B cell (primary cell): ENCODE measurements at regions not wholly inside any gene's neighbourhood (a gene's known extent, or its start where the extent isn't known, plus 50 kb on each side); places are given as distances from the start of the nearest gene placed in this dataset.

Source experiments
- ATAC-seq: fragments of 200-7000 bp; cut with Tn5 transposase; one replicate; pipeline ENCODE4 v1.10.0; 2021; ENCODE audit warnings: low read depth, mild to moderate bottlenecking, moderate number of reproducible peaks, moderate library complexity
- CTCF ChIA-PET: fragments of 350-600 bp; sonication (Branson Sonifier 250); formaldehyde crosslinking; loops from one replicate; lab custom pipeline; 2021; ENCODE audit warnings: antibody characterized with exemption, inconsistent platforms; lab: Charles Lee
- POLR2A ChIA-PET: fragments of 350-600 bp; sonication (Branson Sonifier 250); formaldehyde crosslinking; loops from one replicate; lab custom pipeline; 2021; ENCODE audit warnings: antibody characterized with exemption; lab: Charles Lee
- DNase-seq: peaks from one replicate; pipeline ENCODE4 v3.0.0; 2013
- H2AFZ ChIP-seq: 2 replicates; pipeline ENCODE4 v1.6.1; 2012; ENCODE audit warnings: mild to moderate bottlenecking, low read depth, low read length; ENCODE audit not compliant: insufficient read depth, poor library complexity, severe bottlenecking
- H3K27ac ChIP-seq, 2 donors: 1 replicate in 1 of 2; 2 replicates in 1 of 2; pipeline ENCODE4 v1.5.1; 2012 to 2013; ENCODE audit warnings: low read length in 2 of 2, mild to moderate bottlenecking in 2 of 2, moderate library complexity in 1 of 2
- H3K27me3 ChIP-seq, 4 experiments: fragments of 200-600 bp in 1 of 4; sonication (generic) in 1 of 4; replicated peaks in 1 of 4; 1 replicate in 2 of 4; 2 replicates in 2 of 4; pipeline versions ENCODE4 v1.6.1 to v1.7.0; 2013 to 2016; ENCODE audit warnings: low read length in 3 of 4, mild to moderate bottlenecking in 2 of 4, mixed read lengths in 1 of 4, moderate library complexity in 1 of 4; ENCODE audit not compliant: insufficient read depth in 4 of 4, control insufficient read depth in 3 of 4; ENCODE audit errors: control extremely low read depth in 1 of 4
- H3K36me3 ChIP-seq, 2 experiments: replicated peaks in 1 of 2; 1 replicate in 1 of 2; 2 replicates in 1 of 2; pipeline versions ENCODE4 v1.6.1 to v1.7.1; 2013; ENCODE audit warnings: low read length in 1 of 2; ENCODE audit not compliant: insufficient read depth in 2 of 2, control insufficient read depth in 1 of 2; ENCODE audit errors: control extremely low read depth in 1 of 2, extremely low read depth in 1 of 2
- H3K4me1 ChIP-seq, 2 donors: fragments of 200-600 bp in 1 of 2; sonication (generic) in 1 of 2; 1 replicate in 1 of 2; 2 replicates in 1 of 2; pipeline versions ENCODE4 v1.5.1 to v1.6.1; 2013 to 2017; ENCODE audit warnings: low read length in 2 of 2; ENCODE audit not compliant: control insufficient read depth in 2 of 2, insufficient read depth in 2 of 2
- H3K4me2 ChIP-seq: replicated peaks from 2 replicates; pipeline ENCODE3; 2012; ENCODE audit warnings: mild to moderate bottlenecking, low read depth, low read length; ENCODE audit not compliant: poor library complexity, severe bottlenecking
- H3K4me3 ChIP-seq, 5 experiments: fragments of 200-600 bp in 1 of 5; sonication (generic) in 1 of 5; 1 replicate in 3 of 5; 2 replicates in 2 of 5; pipeline versions ENCODE4 v1.5.1 to v1.7.0; 2011 to 2016; ENCODE audit warnings: low read length in 4 of 5, mild to moderate bottlenecking in 4 of 5, low read depth in 2 of 5, control low read depth in 1 of 5, moderate library complexity in 1 of 5; ENCODE audit not compliant: insufficient read depth in 1 of 5; ENCODE audit errors: control extremely low read depth in 1 of 5, extremely low read depth in 1 of 5
- H3K79me2 ChIP-seq: fragments of 200-600 bp; sonication (generic); one replicate; pipeline ENCODE4 v1.6.0; 2016; ENCODE audit warnings: low read length; ENCODE audit not compliant: control insufficient read depth, insufficient read depth
- H3K9ac ChIP-seq: fragments of 200-600 bp; sonication (generic); 2 replicates; pipeline ENCODE4 v1.6.1; 2017; ENCODE audit warnings: mild to moderate bottlenecking, low read length, moderate library complexity
- H3K9me3 ChIP-seq, 3 donors: one replicate each; pipeline versions ENCODE4 v1.6.1 to v1.7.1; 2013; ENCODE audit warnings: low read length in 2 of 3; ENCODE audit not compliant: control insufficient read depth in 2 of 3, insufficient read depth in 1 of 3; ENCODE audit errors: control extremely low read depth in 1 of 3
- H4K20me1 ChIP-seq: 2 replicates; pipeline ENCODE4 v1.6.0; 2012; ENCODE audit warnings: mild to moderate bottlenecking, low read length; ENCODE audit not compliant: insufficient read depth, control insufficient read depth, poor library complexity, severe bottlenecking
- H3K27ac Mint-ChIP-seq: one replicate; pipeline ENCODE4 v1.8.0; 2021; ENCODE audit warnings: mixed read lengths
- H3K27me3 Mint-ChIP-seq: one replicate; pipeline ENCODE4 v1.8.0; 2021; ENCODE audit warnings: mixed read lengths
- H3K4me1 Mint-ChIP-seq: one replicate; pipeline ENCODE4 v1.8.0; 2021; ENCODE audit warnings: mixed read lengths
- H3K4me3 Mint-ChIP-seq: one replicate; pipeline ENCODE4 v1.8.0; 2021; ENCODE audit warnings: mixed read lengths
- H3K9me3 Mint-ChIP-seq: one replicate; pipeline ENCODE4 v1.8.0; 2022; ENCODE audit warnings: mixed read lengths; ENCODE audit not compliant: insufficient read depth
- EZH2 ChIP-seq: IDR thresholded peaks from 2 replicates; pipeline ENCODE4 v1.6.1; 2012; ENCODE audit warnings: borderline replicate concordance, low read depth, mild to moderate bottlenecking, moderate library complexity, low read length; ENCODE audit not compliant: insufficient read depth, poor library complexity, severe bottlenecking
- intact Hi-C: fragments of 100-400 bp; cut with micrococcal nuclease; formaldehyde crosslinking; loops from one replicate; pipeline ENCODE4 v1.10.0; 2022
- TF ChIP-seq, protein P1 (sequence below): fragments of 200-600 bp; IDR thresholded peaks from one replicate; pipeline ENCODE4 v1.8.0; 2022; ENCODE audit warnings: antibody characterized with exemption, mild to moderate bottlenecking

DNA sequence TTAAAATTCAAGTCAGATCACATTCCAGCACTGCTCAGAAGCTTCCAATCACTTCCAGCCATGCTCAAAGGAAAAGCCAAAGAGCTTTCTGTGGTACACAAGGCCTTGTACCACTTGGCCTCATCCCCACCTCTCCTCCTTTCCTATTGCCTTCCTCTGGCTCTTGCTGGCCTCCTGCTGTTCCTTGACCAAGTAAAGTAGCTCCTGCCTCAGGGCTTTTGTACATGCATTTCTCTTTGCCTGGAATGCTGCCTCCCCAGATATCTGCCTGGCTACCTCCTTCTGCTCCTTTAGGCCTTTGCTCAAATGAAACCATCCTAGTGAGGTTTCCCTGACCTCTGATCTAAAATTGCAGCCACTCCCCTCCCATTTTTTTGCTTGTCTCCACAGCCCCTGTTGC, 51.2 kb upstream of the TCL1B start:
- no peak overlapping the region for H3K4me3 Mint-ChIP-seq
- Histone ChIP-seq H3K9me3 (peaks cover 0 to 45% (median 12%) of the 10 kb centered on the region in 3 donors), H3K27ac (no peak overlapping the region), H3K79me2 (no peaks in the 10 kb centered on the region), H3K4me1 (no peaks in the 10 kb centered on the region), H4K20me1 (no peaks in the 10 kb centered on the region), H3K36me3 (no peaks in the 10 kb centered on the region), H3K4me2 (no peak overlapping the region), H3K27me3 (no peaks in the 10 kb centered on the region), H2AFZ (no peak overlapping the region), H3K4me3 (no peak overlapping the region), H3K9ac (no peak overlapping the region)
- H3K27me3 Mint-ChIP-seq = peaks cover 33% of the 10 kb centered on the region
- H3K4me1 Mint-ChIP-seq = peaks cover 2% of the 10 kb centered on the region
- DNase-seq (no peak), ATAC-seq (no peak)
- peaks cover 7% of the 10 kb centered on the region for H3K9me3 Mint-ChIP-seq
- no peak for TF ChIP-seq EZH2
- TF ChIP-seq, protein P1, sequence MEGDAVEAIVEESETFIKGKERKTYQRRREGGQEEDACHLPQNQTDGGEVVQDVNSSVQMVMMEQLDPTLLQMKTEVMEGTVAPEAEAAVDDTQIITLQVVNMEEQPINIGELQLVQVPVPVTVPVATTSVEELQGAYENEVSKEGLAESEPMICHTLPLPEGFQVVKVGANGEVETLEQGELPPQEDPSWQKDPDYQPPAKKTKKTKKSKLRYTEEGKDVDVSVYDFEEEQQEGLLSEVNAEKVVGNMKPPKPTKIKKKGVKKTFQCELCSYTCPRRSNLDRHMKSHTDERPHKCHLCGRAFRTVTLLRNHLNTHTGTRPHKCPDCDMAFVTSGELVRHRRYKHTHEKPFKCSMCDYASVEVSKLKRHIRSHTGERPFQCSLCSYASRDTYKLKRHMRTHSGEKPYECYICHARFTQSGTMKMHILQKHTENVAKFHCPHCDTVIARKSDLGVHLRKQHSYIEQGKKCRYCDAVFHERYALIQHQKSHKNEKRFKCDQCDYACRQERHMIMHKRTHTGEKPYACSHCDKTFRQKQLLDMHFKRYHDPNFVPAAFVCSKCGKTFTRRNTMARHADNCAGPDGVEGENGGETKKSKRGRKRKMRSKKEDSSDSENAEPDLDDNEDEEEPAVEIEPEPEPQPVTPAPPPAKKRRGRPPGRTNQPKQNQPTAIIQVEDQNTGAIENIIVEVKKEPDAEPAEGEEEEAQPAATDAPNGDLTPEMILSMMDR = no peak
- intact Hi-C loops = no loop called here
- CTCF ChIA-PET = no interaction called here
- no peak overlapping the region for H3K27ac Mint-ChIP-seq
- POLR2A ChIA-PET = no interaction called here
